Memory B cell (primary cell): ENCODE measurements at regions not wholly inside any gene's neighbourhood (a gene's known extent, or its start where the extent isn't known, plus 50 kb on each side); places are given as distances from the start of the nearest gene placed in this dataset.
"Not testable (repeated sequence)": the region's sequence is repeated elsewhere in the genome, so short reads cannot be mapped to it uniquely, and the experiment has no call there.

Experiments
- ATAC-seq: fragments of 150-1000 bp; cut with Tn5 transposase; 2 replicates; pipeline ENCODE4 v1.10.0; 2021; ENCODE audit warnings: low read depth, mild to moderate bottlenecking, moderate library complexity
- DNase-seq, 2 donors: peaks; one replicate each; pipeline ENCODE4 v3.0.0; 2022; ENCODE audit warnings: low spot score in 2 of 2
- H3K27ac Mint-ChIP-seq: one replicate; pipeline ENCODE4 v1.8.0; 2022; ENCODE audit warnings: mild to moderate bottlenecking, moderate library complexity, mixed read lengths
- H3K27me3 Mint-ChIP-seq: one replicate; pipeline ENCODE4 v1.8.0; 2022; ENCODE audit warnings: mixed read lengths
- H3K36me3 Mint-ChIP-seq: one replicate; pipeline ENCODE4 v1.8.0; 2022; ENCODE audit warnings: mild to moderate bottlenecking, mixed read lengths
- H3K4me1 Mint-ChIP-seq: one replicate; pipeline ENCODE4 v1.8.0; 2022; ENCODE audit warnings: mixed read lengths
- H3K4me3 Mint-ChIP-seq: one replicate; pipeline ENCODE4 v1.8.0; 2022; ENCODE audit warnings: mild to moderate bottlenecking, moderate library complexity, mixed read lengths
- H3K9me3 Mint-ChIP-seq: one replicate; pipeline ENCODE4 v1.8.0; 2022; ENCODE audit warnings: mixed read lengths

GRCh38 chr7:153989742-153990425, 62.3 kb upstream of the DPP6 start:
- not testable (repeated sequence) for H3K27me3 Mint-ChIP-seq, ATAC-seq, H3K4me1 Mint-ChIP-seq, H3K27ac Mint-ChIP-seq, H3K36me3 Mint-ChIP-seq, DNase-seq, H3K4me3 Mint-ChIP-seq, H3K9me3 Mint-ChIP-seq

GRCh38 chr7:153991471-153991870, 60.7 kb upstream of the DPP6 start:
- H3K36me3 Mint-ChIP-seq, H3K27me3 Mint-ChIP-seq, ATAC-seq, H3K4me1 Mint-ChIP-seq, H3K27ac Mint-ChIP-seq, H3K9me3 Mint-ChIP-seq, DNase-seq, H3K4me3 Mint-ChIP-seq: not testable (repeated sequence)

- not testable (repeated sequence) for H3K9me3 Mint-ChIP-seq, H3K27ac Mint-ChIP-seq, DNase-seq, H3K36me3 Mint-ChIP-seq, H3K4me1 Mint-ChIP-seq, ATAC-seq, H3K4me3 Mint-ChIP-seq, H3K27me3 Mint-ChIP-seq
Observed at GRCh38 chr7:153993402-153993801, 58.8 kb upstream of the DPP6 start.

- H3K4me3 Mint-ChIP-seq, ATAC-seq, H3K27ac Mint-ChIP-seq, H3K27me3 Mint-ChIP-seq, DNase-seq, H3K9me3 Mint-ChIP-seq, H3K4me1 Mint-ChIP-seq, H3K36me3 Mint-ChIP-seq: not testable (repeated sequence)
Observed at GRCh38 chr7:153998896-153999295, 53.3 kb upstream of the DPP6 start.
